Neural progenitor cell (in vitro differentiated cells): ENCODE measurements at regions not wholly inside any gene's neighbourhood (a gene's known extent, or its start where the extent isn't known, plus 50 kb on each side); places are given as distances from the start of the nearest gene placed in this dataset.

Experiments
- DNase-seq: peaks from one replicate; pipeline ENCODE4 v3.0.0-alpha.2; 2016; ENCODE audit warnings: low spot score
- H2AFZ ChIP-seq: fragments of 200-600 bp; sonication (generic); replicated peaks from 2 replicates; pipeline ENCODE4 v1.6.1; 2016; ENCODE audit warnings: antibody characterized with exemption
- H3F3A ChIP-seq: fragments of 200-600 bp; sonication (generic); 2 replicates; pipeline ENCODE4 v1.6.1; 2016; ENCODE audit warnings: antibody characterized with exemption, low read depth
- H3K27ac ChIP-seq: fragments of 200-600 bp; sonication (generic); 2 replicates; pipeline ENCODE4 v1.5.1; 2016; ENCODE audit warnings: mild to moderate bottlenecking
- H3K27me3 ChIP-seq: fragments of 200-600 bp; sonication (generic); 2 replicates; pipeline ENCODE4 v1.6.1; 2016; ENCODE audit warnings: mild to moderate bottlenecking, moderate library complexity
- H3K36me3 ChIP-seq: fragments of 200-600 bp; sonication (generic); 2 replicates; pipeline ENCODE4 v1.5.1; 2016
- H3K4me1 ChIP-seq: fragments of 200-600 bp; sonication (generic); 2 replicates; pipeline ENCODE4 v1.6.1; 2016; ENCODE audit warnings: mixed run types
- H3K4me2 ChIP-seq: fragments of 200-600 bp; sonication (generic); 2 replicates; pipeline ENCODE4 v1.6.1; 2016
- H3K4me3 ChIP-seq: fragments of 200-600 bp; sonication (generic); 2 replicates; pipeline ENCODE4 v1.5.1; 2016
- H3K79me2 ChIP-seq: fragments of 200-600 bp; sonication (generic); 2 replicates; pipeline ENCODE4 v1.6.1; 2016; ENCODE audit warnings: low read depth
- H3K9ac ChIP-seq: fragments of 200-600 bp; sonication (generic); 2 replicates; pipeline ENCODE4 v1.6.1; 2016
- H3K9me3 ChIP-seq: fragments of 200-600 bp; sonication (generic); 2 replicates; pipeline ENCODE4 v1.5.1; 2016; ENCODE audit warnings: low read depth
- H4K20me1 ChIP-seq: fragments of 200-600 bp; sonication (generic); 2 replicates; pipeline ENCODE4 v1.6.1; 2016; ENCODE audit warnings: low read depth
- H3K27ac Mint-ChIP-seq: 3 replicates; pipeline ENCODE4 v1.8.0; 2021; ENCODE audit warnings: mixed read lengths
- H3K27me3 Mint-ChIP-seq: 2 replicates; pipeline ENCODE4 v1.8.0; 2022; ENCODE audit warnings: low read depth, mild to moderate bottlenecking, inconsistent platforms, moderate library complexity, mixed read lengths; ENCODE audit not compliant: insufficient read depth
- H3K36me3 Mint-ChIP-seq: 3 replicates; pipeline ENCODE4 v1.8.0; 2021; ENCODE audit warnings: mixed read lengths
- H3K4me1 Mint-ChIP-seq: 3 replicates; pipeline ENCODE4 v1.8.0; 2021; ENCODE audit warnings: mixed read lengths
- H3K4me3 Mint-ChIP-seq: 3 replicates; pipeline ENCODE4 v1.8.0; 2021; ENCODE audit warnings: mild to moderate bottlenecking, moderate library complexity, mixed read lengths
- H3K9me3 Mint-ChIP-seq: 3 replicates; pipeline ENCODE4 v1.8.0; 2020; ENCODE audit warnings: mixed read lengths
- EZH2 ChIP-seq: fragments of 200-600 bp; sonication (generic); IDR thresholded peaks from 2 replicates; pipeline ENCODE4 v1.6.1; 2017; ENCODE audit warnings: antibody characterized with exemption, mild to moderate bottlenecking, moderate library complexity
- EZH2phosphoT487 ChIP-seq: fragments of 200-600 bp; sonication (generic); IDR thresholded peaks from 2 replicates; pipeline ENCODE4 v1.6.1; 2017; ENCODE audit warnings: antibody characterized with exemption
- TF ChIP-seq, protein P1 (sequence below): fragments of 200-600 bp; sonication (generic); IDR thresholded peaks from 2 replicates; pipeline ENCODE4 v1.5.1; 2017; ENCODE audit warnings: antibody characterized with exemption, mild to moderate bottlenecking

DNA sequence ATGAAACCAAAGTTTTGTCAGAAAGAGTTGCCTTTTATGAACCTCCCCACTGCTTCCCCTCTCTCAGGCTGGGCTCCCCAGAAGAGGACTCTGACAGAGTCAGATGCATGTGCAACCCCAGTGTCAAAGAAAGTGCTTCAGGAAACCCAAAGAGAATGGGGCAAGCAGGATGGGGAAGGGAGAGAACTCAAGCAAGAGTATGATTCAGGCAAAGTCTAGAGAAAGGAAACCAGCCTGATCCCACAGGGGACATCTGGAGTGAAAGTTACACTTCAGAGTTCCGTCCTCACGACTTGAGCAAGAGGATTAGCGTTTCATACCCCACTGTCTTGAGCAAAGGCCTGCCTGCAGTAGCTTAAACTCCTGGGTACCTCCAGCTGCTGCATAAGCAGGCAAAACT is 51.8 kb upstream of the EPC2 start:
- Histone ChIP-seq H3K9me3 (no peaks in the 10 kb centered on the region), H3K79me2 (no peaks in the 10 kb centered on the region), H3K36me3 (no peaks in the 10 kb centered on the region), H3K27ac (no peak overlapping the region), H3K27me3 (no peaks in the 10 kb centered on the region), H3K4me1 (no peaks in the 10 kb centered on the region), H3F3A (no peaks in the 10 kb centered on the region), H3K4me2 (no peak overlapping the region), H4K20me1 (no peaks in the 10 kb centered on the region), H2AFZ (no peak overlapping the region), H3K9ac (no peak overlapping the region), H3K4me3 (no peak overlapping the region)
- TF ChIP-seq, protein P1, sequence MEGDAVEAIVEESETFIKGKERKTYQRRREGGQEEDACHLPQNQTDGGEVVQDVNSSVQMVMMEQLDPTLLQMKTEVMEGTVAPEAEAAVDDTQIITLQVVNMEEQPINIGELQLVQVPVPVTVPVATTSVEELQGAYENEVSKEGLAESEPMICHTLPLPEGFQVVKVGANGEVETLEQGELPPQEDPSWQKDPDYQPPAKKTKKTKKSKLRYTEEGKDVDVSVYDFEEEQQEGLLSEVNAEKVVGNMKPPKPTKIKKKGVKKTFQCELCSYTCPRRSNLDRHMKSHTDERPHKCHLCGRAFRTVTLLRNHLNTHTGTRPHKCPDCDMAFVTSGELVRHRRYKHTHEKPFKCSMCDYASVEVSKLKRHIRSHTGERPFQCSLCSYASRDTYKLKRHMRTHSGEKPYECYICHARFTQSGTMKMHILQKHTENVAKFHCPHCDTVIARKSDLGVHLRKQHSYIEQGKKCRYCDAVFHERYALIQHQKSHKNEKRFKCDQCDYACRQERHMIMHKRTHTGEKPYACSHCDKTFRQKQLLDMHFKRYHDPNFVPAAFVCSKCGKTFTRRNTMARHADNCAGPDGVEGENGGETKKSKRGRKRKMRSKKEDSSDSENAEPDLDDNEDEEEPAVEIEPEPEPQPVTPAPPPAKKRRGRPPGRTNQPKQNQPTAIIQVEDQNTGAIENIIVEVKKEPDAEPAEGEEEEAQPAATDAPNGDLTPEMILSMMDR = no peak
- DNase-seq = no peak
- Mint-ChIP-seq H3K4me3 (no peak overlapping the region), H3K27me3 (peaks cover 7% of the 10 kb centered on the region), H3K27ac (no peak overlapping the region), H3K36me3 (no peaks in the 10 kb centered on the region), H3K4me1 (no peaks in the 10 kb centered on the region), H3K9me3 (no peaks in the 10 kb centered on the region)

DNA sequence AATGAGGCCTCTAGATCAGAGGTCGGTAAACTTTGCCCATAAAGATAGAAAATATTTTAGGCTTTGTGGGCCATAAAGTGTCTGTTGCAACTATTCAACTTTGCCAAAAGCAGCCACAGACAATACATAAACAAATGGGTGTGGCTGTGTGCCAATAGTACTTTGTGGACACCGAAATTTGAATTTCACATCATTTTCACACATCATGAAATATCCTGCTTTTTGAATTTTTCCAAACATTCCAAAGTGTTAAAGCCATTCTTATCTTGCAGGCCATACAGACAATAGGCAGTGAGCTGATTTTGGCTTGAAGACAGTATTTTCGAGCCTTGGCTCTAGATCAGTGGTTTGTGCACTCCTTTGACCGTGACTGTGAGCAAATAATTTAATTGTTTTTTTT is 51.1 kb upstream of the EPC2 start:
- TF ChIP-seq EZH2phosphoT487 (no peak), EZH2 (no peak)
- TF ChIP-seq, protein P1 = no peak
- no peaks in the 10 kb centered on the region for H3K9me3 ChIP-seq
- Mint-ChIP-seq H3K9me3 (no peaks in the 10 kb centered on the region), H3K4me3 (no peak overlapping the region), H3K27me3 (peaks cover 7% of the 10 kb centered on the region), H3K4me1 (no peaks in the 10 kb centered on the region), H3K27ac (no peak overlapping the region), H3K36me3 (no peaks in the 10 kb centered on the region)
- H3K36me3 ChIP-seq = no peaks in the 10 kb centered on the region
- no peaks in the 10 kb centered on the region for H3K4me1 ChIP-seq
- no peaks in the 10 kb centered on the region for H3F3A ChIP-seq
- H3K4me2 ChIP-seq = no peak overlapping the region
- no peak overlapping the region for H3K4me3 ChIP-seq
- H3K27ac ChIP-seq = no peak overlapping the region
- no peaks in the 10 kb centered on the region for H4K20me1 ChIP-seq
- no peak overlapping the region for H3K9ac ChIP-seq
- DNase-seq = no peak
- no peaks in the 10 kb centered on the region for H3K27me3 ChIP-seq
- H3K79me2 ChIP-seq = no peaks in the 10 kb centered on the region
- H2AFZ ChIP-seq = no peak overlapping the region

DNA sequence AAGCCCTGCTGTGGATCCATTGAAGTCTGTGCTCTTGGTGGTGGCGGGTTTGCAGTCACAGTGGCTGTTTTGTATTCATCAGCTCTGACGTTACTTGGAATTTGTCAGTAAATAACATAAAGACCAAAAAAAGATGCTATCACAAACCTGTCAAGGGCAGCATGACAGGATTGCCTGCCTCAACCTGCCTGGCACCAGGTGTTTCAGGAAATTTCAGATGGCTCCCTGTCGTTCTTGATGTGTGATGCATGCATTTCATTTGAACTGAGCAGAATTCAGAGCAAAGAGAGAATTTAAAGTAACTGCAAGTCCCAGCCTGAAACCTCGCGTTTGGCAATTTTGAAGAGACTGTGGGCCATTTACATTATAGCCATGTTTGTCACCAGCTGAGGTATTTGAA is 50.3 kb upstream of the EPC2 start:
- Mint-ChIP-seq H3K27ac (no peak overlapping the region), H3K27me3 (peaks cover 7% of the 10 kb centered on the region), H3K36me3 (no peaks in the 10 kb centered on the region), H3K4me3 (no peak overlapping the region), H3K4me1 (no peaks in the 10 kb centered on the region), H3K9me3 (no peaks in the 10 kb centered on the region)
- H3K4me1 ChIP-seq = no peaks in the 10 kb centered on the region
- no peak overlapping the region for H3K4me3 ChIP-seq
- H3K79me2 ChIP-seq = no peaks in the 10 kb centered on the region
- TF ChIP-seq, protein P1 = no peak
- TF ChIP-seq EZH2phosphoT487 = no peak
- H3K9me3 ChIP-seq = no peaks in the 10 kb centered on the region
- no peaks in the 10 kb centered on the region for H3F3A ChIP-seq
- H4K20me1 ChIP-seq = no peaks in the 10 kb centered on the region
- no peaks in the 10 kb centered on the region for H3K27me3 ChIP-seq
- H3K9ac ChIP-seq = no peak overlapping the region
- no peak for DNase-seq
- H3K27ac ChIP-seq = no peak overlapping the region
- no peak overlapping the region for H3K4me2 ChIP-seq
- H3K36me3 ChIP-seq = no peaks in the 10 kb centered on the region
- peak overlapping the region; percentile 5 for H2AFZ ChIP-seq
